ENCODE measurements at regions not wholly inside any gene's neighbourhood (a gene's known extent, or its start where the extent isn't known, plus 50 kb on each side); places are given as distances from the start of the nearest gene placed in this dataset.
A peak's percentile ranks its signal among the peaks of the same experiment; 100 is the strongest.

DNA sequence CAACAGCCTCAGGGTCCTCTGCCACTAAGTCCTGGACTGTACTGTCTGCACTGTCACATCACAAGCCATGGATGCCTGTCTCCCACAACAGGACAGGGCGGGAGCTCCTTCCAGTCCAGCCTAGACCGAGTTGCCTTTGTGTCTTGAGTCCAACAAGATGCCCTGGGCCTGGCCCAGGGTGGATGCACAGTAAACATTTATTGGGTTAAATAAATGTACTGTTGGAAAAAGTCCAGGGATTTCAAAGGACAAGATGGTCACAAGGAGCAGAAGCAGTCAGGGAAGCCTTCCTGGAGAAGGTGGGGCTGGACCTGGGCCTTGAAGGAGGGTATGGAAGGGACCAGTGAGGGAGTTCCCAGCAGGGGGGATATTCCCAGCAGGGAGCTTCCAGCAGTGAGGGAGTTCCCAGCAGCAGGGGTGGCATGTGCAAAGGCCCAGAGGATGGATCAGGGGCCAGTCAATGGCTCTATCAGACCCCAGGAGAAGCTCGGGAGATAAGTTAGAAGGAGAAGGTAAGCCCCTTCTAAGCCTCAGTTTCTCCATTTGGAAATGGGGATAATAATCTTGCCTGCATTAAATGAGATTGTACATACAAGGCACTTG lies 72.7 kb upstream of the NEURL1B start:
- DNase-seq, result no peak

- no peak for DNase-seq
These were observed 73.2 kb upstream of the NEURL1B start for GRCh38 chr5:172567843-172568242.

GRCh38 chr5:172567294-172567693 lies 73.8 kb upstream of the NEURL1B start:
- DNase-seq, result no peak

- DNase-seq, result no peak
These were observed 75.0 kb upstream of the NEURL1B start for GRCh38 chr5:172565931-172566665.

GRCh38 chr5:172565455-172565854 lies 75.6 kb upstream of the NEURL1B start:
- DNase-seq, result no peak

GRCh38 chr5:172564883-172565282 lies 76.2 kb upstream of the NEURL1B start:
- no peak for DNase-seq

GRCh38 chr5:172564188-172564587 lies 76.9 kb upstream of the NEURL1B start:
- DNase-seq, result peak; percentile 11

DNA sequence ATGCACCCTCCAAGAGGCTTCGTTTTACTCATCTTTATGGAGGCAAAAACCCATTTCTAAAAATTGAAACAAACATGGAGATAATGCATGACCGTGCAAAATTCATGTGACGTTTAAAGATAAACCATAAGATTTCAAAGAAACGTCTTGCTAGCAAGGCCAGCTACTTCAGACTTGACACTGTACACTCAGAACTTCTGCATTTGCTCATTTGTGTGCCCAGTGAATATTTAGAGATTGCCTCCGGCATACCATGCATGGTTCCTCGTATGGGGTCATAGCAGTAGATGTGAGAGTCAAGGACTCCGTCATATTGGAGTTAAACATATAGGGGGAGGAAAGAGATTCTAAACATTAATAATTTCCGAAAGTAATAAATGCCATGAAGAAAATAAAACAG lies 78.6 kb upstream of the NEURL1B start:
- no peak for DNase-seq

DNA sequence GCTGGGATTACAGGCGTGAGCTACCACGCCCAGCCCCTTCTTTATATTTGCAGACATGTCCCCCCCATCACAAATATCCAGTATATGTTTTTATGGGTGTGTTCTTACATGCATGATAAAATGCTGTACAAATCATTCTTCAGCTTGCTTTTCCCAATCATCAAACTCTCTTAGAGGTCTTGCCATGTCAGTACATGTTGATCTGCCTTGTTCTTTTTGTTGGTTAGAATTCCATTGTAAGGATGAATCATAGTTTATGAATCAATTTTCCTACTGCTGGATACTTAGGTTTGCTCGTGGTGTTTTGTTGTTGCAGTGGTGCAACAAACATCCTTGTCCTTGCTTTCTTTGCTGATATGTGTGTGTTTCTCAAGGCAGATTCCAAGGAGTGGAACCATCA lies 79.9 kb upstream of the NEURL1B start:
- DNase-seq, result no peak

- no peak for DNase-seq
These were observed 81.8 kb upstream of the NEURL1B start for GRCh38 chr5:172559004-172559932.

- no peak for DNase-seq
These were observed 82.7 kb upstream of the NEURL1B start for GRCh38 chr5:172558076-172558976.

DNA sequence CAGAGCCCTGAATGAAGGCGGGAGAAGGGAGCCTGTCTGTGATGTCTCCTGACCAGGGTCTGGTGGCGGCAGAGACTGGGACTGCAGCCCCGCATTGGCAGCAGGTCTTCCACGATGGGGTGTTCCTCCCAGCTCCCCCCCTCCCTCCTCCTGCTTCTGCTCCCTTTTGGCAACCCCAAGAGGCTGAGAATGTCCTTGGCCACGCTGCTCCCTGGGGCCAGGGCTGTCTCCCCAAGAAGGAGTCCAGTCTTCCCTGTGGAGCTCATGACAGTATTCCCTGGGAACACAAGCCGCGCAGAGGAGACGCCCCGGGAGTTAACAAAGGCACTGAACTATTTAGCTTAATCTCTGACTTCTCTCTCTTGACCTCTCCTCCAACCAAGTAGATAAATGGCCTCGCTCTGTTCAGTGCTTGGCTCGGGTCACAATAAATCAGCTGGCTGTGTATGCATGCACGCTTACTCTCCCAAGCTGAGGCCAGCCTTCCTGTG lies 84.0 kb upstream of the NEURL1B start:
- no peak for DNase-seq

DNA sequence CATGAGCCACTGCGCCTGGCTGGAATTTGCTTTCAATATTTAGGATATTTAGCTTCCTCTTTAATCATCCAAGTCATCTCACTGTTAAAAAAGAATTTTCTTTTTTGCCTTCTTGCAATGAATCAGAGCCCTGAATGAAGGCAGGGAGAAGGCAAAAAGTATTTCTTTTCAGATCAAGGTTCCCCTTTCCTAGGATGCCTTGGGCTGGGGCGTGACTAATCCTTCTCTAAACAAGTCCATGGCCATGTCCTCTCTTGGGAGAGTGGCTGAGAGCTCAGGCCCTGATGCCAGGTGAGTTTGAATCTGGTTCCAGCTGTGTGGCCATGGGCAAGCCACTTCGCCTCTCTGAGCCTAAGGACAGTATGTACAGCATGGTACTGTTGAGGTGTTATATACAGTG lies 84.8 kb upstream of the NEURL1B start:
- no peak for DNase-seq

DNA sequence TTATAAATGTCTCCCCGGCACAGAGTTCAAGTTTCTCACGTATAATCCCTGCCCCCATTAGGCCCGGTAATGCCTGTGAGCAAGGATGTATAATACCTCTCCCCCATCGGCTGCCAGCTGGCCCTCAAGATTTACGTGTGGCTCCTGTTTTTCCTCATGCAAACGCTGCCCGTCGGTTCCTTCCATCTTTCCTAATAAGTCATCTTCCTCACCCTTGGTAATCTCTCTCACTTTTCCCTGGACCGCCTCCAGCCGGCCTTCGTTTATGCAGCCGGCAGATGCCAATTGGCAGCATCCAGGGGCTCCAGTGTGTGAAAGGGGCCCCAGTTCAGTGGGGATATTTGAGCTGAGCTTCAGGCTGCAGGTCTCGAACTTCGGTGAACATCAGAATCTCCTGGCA lies 86.5 kb upstream of the NEURL1B start:
- DNase-seq, result no peak

GRCh38 chr5:172553903-172554302 lies 87.2 kb upstream of the NEURL1B start:
- DNase-seq, result peak; percentile 51

GRCh38 chr5:172553167-172553566 lies 87.9 kb upstream of the NEURL1B start:
- no peak for DNase-seq

GRCh38 chr5:172550996-172551395 lies 90.1 kb upstream of the NEURL1B start:
- no peak for DNase-seq

DNA sequence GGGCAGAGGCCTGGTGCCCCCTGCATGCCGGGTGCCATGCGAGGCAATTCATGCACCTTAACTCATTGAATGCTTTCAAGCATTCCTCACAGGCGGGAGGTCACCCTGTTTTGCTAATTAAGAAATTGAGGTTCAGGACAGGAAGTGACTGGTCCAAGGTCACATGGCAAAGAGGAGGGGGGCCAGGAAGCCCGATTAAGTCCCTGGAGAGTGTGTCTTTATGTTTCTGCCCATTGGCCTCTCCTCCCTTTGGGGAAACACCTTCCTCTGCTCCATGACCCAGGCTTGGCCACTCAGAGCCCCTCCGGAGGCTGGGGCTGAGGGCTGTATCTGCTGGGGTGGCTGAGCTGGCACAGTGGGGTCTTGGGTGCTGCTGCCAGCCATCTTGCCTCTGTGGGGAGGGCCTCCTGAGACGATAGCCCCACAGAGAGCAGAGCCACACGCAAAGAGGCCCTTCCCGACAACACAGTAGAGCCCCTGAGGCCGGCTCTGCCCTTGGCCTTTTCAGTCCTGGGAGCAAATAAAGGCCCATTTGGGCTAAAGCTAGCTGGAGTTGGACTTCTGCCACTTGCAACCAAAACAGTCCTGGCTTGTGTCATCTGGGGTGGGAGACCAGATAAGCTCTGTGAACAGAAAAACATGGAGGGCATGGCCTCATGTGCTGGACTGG lies 90.8 kb upstream of the NEURL1B start:
- DNase-seq, result no peak

- DNase-seq, result no peak
These were observed 91.4 kb upstream of the NEURL1B start for GRCh38 chr5:172549696-172550095.

- DNase-seq, result no peak
These were observed 91.9 kb upstream of the NEURL1B start for GRCh38 chr5:172548981-172549687.

GRCh38 chr5:172548311-172548731 lies 92.7 kb upstream of the NEURL1B start:
- no peak for DNase-seq
